ENCODE measurements at regions not wholly inside any gene's neighbourhood (a gene's known extent, or its start where the extent isn't known, plus 50 kb on each side); places are given as distances from the start of the nearest gene placed in this dataset.

- DNase-seq (ENCODE audit: low read depth) = no peak
These were observed 128.6 kb upstream of the KCNH7 start for GRCh38 chr2:162967147-162967546.

GRCh38 chr2:162965191-162965590 is 126.6 kb upstream of the KCNH7 start:
- DNase-seq (ENCODE audit: low read depth) = no peak

- DNase-seq (ENCODE audit: low read depth) = no peak
These were observed 125.9 kb upstream of the KCNH7 start for GRCh38 chr2:162964513-162964912.

- no peak for DNase-seq (ENCODE audit: low read depth)
These were observed 124.6 kb upstream of the KCNH7 start for GRCh38 chr2:162963156-162963555.

GRCh38 chr2:162945785-162946184 is 107.2 kb upstream of the KCNH7 start:
- no peak for DNase-seq (ENCODE audit: low read depth)

DNA sequence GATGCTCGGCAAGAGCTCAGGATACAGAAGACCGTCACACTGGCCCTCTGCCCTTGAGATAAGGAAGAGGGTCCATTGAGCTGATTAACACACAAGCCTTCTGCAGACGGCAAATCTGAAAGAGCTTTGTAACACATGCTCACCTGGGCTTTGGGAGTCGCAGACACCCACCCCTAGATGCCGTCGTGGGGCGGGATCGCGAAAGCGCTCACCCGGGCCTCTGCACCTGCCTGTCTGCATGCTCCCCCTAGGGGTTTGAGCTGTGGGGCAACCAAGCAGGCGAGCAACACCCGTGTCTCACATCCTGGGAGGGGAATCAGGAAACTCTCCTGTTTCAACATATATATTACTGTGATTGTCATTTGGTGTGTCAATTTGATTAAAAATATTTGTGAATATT is 99.8 kb upstream of the KCNH7 start:
- DNase-seq (ENCODE audit: low read depth) = no peak

DNA sequence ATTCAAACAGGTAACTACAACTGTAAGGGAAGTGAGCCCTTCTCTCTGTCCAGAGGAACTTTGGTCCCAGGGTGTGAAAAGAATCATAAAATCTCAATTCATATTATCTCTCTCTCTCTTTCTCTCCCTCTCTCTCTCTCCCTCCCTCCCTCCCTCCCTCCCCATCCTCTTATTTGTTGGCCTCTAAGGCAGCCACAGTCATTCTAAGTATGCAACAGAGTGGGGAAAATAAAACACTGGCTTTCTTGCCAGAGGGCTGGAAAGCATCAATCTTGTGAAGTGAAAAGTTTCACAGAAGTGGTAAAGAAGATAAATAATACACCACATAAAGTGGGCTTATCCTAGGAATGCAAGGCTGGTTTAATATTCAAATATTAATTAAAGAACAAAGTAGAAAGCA is 95.6 kb upstream of the KCNH7 start:
- DNase-seq (ENCODE audit: low read depth) = no peak

DNA sequence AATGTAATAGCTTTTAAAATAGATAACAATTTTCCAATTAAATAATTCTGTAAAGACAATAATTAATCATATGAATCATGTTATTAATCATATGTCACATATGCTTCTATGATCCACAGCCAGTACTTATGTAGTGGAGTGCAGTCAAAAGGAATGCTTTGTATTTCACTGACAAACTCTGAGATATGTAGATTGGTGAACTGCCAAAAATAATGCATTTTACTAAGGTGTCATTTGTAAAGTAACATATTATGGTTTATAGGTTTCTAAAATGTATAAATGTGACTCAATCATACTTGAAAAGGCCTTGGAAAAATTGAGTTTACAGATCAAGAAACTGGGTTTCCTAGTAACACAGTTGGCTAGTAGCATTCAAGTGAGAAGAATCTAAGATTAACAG is 93.8 kb upstream of the KCNH7 start:
- DNase-seq (ENCODE audit: low read depth) = no peak

GRCh38 chr2:162929571-162929970 is 91.0 kb upstream of the KCNH7 start:
- peak; percentile 47 for DNase-seq (ENCODE audit: low read depth)

DNA sequence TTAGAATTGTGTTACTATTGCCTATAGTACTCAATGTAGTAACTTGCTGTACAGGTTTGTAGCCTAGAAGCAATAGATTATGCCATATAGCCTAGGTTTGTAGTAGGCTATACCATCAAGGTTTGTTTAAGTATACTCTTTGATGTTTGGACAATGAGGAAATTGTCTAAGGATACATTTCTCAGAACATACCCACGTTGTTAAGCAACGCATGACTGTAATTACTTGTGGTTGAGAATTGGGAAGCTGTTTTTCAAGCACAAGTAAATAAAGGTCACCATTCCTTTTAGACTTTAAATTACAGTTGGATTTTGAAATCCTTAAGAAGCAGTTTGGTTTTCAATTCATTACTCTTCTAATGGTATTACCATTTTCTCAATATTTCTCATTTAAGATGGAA is 89.8 kb upstream of the KCNH7 start:
- DNase-seq (ENCODE audit: low read depth) = peak; percentile 50

DNA sequence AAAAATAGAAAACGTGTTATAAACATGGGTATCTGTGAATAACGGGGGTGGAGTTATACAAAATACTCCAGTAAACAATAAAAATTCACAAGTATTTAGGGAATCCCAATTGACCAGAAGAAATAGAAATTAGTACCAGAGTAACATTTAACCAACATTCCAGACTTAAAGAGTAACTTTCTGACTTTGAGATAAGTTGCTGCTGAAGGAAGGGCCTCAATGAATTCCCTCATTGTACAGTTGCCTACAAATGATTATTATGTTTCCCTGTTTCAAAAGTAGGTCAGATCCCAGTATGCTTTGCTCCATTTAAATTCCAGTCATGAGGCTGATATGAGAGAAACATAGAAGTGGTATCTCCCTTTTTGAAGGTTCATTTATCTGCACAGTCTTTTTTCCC is 88.3 kb upstream of the KCNH7 start:
- no peak for DNase-seq (ENCODE audit: low read depth)

DNA sequence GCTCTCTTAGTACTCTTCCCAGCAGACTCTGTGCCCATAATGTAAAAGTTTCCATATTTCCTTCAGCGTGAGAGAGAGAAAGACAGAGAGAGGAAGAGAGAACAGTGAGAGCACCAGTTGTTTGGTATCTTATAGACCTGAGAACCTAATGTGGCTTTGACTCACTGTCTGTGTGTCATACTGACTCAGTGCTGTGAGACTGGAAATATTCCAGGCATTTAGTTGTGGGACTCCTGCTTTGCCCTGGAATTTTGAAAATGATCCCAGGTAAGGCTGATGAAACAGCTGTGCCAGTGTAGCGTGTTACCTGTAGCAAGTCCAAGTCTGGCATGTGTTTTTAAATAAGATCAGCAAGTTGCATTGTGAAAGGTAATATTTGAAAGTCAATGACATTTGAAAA is 87.9 kb upstream of the KCNH7 start:
- DNase-seq (ENCODE audit: low read depth) = peak; percentile 89

DNA sequence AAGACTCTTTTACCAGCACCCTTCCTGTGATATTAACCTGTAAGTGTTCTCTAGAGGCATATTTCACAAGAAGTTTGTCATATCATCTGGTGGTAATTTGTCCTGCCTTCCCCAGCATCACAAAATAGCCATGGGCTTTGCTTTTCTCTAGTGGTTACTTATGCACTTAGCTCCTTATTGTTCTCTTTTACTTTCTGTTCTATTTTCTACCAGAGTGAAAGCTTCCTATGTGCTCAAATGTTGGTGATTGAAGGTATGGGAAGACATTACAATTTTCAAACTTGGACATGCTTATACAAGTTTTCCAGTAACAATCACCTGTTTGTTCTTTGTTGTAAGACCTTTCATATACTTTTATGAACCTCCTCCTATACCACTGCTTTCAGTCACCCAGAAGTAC is 87.0 kb upstream of the KCNH7 start:
- DNase-seq (ENCODE audit: low read depth) = no peak

- no peak for DNase-seq (ENCODE audit: low read depth)
These were observed 80.5 kb upstream of the KCNH7 start for GRCh38 chr2:162919111-162919510.

- no peak for DNase-seq (ENCODE audit: low read depth)
These were observed 79.1 kb upstream of the KCNH7 start for GRCh38 chr2:162917626-162918025.

- DNase-seq (ENCODE audit: low read depth) = no peak
These were observed 77.8 kb upstream of the KCNH7 start for GRCh38 chr2:162916286-162916801.

- no peak for DNase-seq (ENCODE audit: low read depth)
These were observed 77.3 kb upstream of the KCNH7 start for GRCh38 chr2:162915858-162916257.

GRCh38 chr2:162914161-162914560 is 75.6 kb upstream of the KCNH7 start:
- DNase-seq (ENCODE audit: low read depth) = no peak

GRCh38 chr2:162912787-162913186 is 74.2 kb upstream of the KCNH7 start:
- no peak for DNase-seq (ENCODE audit: low read depth)

GRCh38 chr2:162908567-162908966 is 70.0 kb upstream of the KCNH7 start:
- no peak for DNase-seq (ENCODE audit: low read depth)

GRCh38 chr2:162890690-162891311 is 52.2 kb upstream of the KCNH7 start:
- DNase-seq (ENCODE audit: low read depth) = peak; percentile 78

- DNase-seq (ENCODE audit: low read depth) = peak; percentile 3
These were observed 50.1 kb upstream of the KCNH7 start for GRCh38 chr2:162888652-162889051.

All from LHCN-M2 (cell line).